Kidney epithelial cell (primary cell): ENCODE measurements at regions not wholly inside any gene's neighbourhood (a gene's known extent, or its start where the extent isn't known, plus 50 kb on each side); places are given as distances from the start of the nearest gene placed in this dataset.

Experiments used
- DNase-seq: peaks from one replicate; pipeline ENCODE4 v3.0.0-alpha.2; 2010; ENCODE audit warnings: low read depth
- H3K27me3 ChIP-seq: 2 replicates; pipeline ENCODE4 v1.6.0; 2011; ENCODE audit warnings: low read length; ENCODE audit not compliant: control insufficient read depth, insufficient read depth
- H3K36me3 ChIP-seq: 2 replicates; pipeline ENCODE4 v1.5.1; 2011; ENCODE audit warnings: low read length; ENCODE audit not compliant: control insufficient read depth, insufficient read depth
- H3K4me3 ChIP-seq: 2 replicates; pipeline ENCODE4 v1.5.1; 2011; ENCODE audit warnings: low read depth, mild to moderate bottlenecking, control low read depth, low read length
- CTCF ChIP-seq: IDR thresholded peaks from 2 replicates; pipeline ENCODE4 v1.5.1; 2011; ENCODE audit warnings: mild to moderate bottlenecking, moderate library complexity, low read length, control low read depth, inconsistent platforms; ENCODE audit not compliant: insufficient read depth, poor library complexity, severe bottlenecking

- no peak for DNase-seq
- Histone ChIP-seq H3K36me3 (no peaks in the 10 kb centered on the region), H3K27me3 (no peaks in the 10 kb centered on the region), H3K4me3 (no peak overlapping the region)
- TF ChIP-seq CTCF, result no peak
Observed at GRCh38 chr1:195979646-195980045, 628.6 kb downstream of the KCNT2 start.

GRCh38 chr1:195973311-195973904 is 634.8 kb downstream of the KCNT2 start:
- TF ChIP-seq CTCF, result no peak
- Histone ChIP-seq H3K27me3 (no peaks in the 10 kb centered on the region), H3K36me3 (no peaks in the 10 kb centered on the region), H3K4me3 (no peak overlapping the region)
- no peak for DNase-seq

- no peak overlapping the region for H3K4me3 ChIP-seq
- TF ChIP-seq CTCF, result no peak
- no peaks in the 10 kb centered on the region for H3K27me3 ChIP-seq
- no peaks in the 10 kb centered on the region for H3K36me3 ChIP-seq
- no peak for DNase-seq
Observed at GRCh38 chr1:195971589-195971988, 636.7 kb downstream of the KCNT2 start.

GRCh38 chr1:195970209-195970608 is 638.0 kb downstream of the KCNT2 start:
- no peaks in the 10 kb centered on the region for H3K27me3 ChIP-seq
- no peak for TF ChIP-seq CTCF

GRCh38 chr1:195965475-195965874 is 642.8 kb downstream of the KCNT2 start:
- Histone ChIP-seq H3K36me3 (no peaks in the 10 kb centered on the region), H3K4me3 (no peak overlapping the region), H3K27me3 (no peaks in the 10 kb centered on the region)
- DNase-seq, result no peak
- TF ChIP-seq CTCF, result no peak

More at GRCh38 chr1:195970209-195970608, 638.0 kb downstream of the KCNT2 start:
- H3K4me3 ChIP-seq, result no peak overlapping the region
- no peaks in the 10 kb centered on the region for H3K36me3 ChIP-seq
- no peak for DNase-seq

- Histone ChIP-seq H3K27me3 (no peaks in the 10 kb centered on the region), H3K4me3 (no peak overlapping the region), H3K36me3 (no peaks in the 10 kb centered on the region)
- TF ChIP-seq CTCF, result no peak
- no peak for DNase-seq
Observed at GRCh38 chr1:195965036-195965435, 643.2 kb downstream of the KCNT2 start.
